Left ventricle myocardium inferior (tissue), 1 donor: ENCODE measurements at regions not wholly inside any gene's neighbourhood (a gene's known extent, or its start where the extent isn't known, plus 50 kb on each side); places are given as distances from the start of the nearest gene placed in this dataset.

Source experiments
- DNase-seq: peaks from one replicate; pipeline ENCODE4 v3.0.0-alpha.2; 2020
- H3K27ac ChIP-seq: fragments of 200-600 bp; replicated peaks from 2 replicates; pipeline ENCODE4 v1.8.0; 2021
- H3K27me3 ChIP-seq: fragments of 200-600 bp; 2 replicates; pipeline ENCODE4 v1.8.0; 2021; ENCODE audit warnings: low read depth
- H3K36me3 ChIP-seq: fragments of 200-600 bp; 2 replicates; pipeline ENCODE4 v1.8.0; 2021
- H3K4me1 ChIP-seq: fragments of 200-600 bp; 2 replicates; pipeline ENCODE4 v1.8.0; 2021
- H3K4me3 ChIP-seq: fragments of 200-600 bp; 2 replicates; pipeline ENCODE4 v1.8.0; 2021; ENCODE audit warnings: mild to moderate bottlenecking, moderate library complexity
- H3K9me3 ChIP-seq: fragments of 200-600 bp; replicated peaks from 2 replicates; pipeline ENCODE4 v1.8.0; 2021
- CTCF ChIP-seq: fragments of 200-600 bp; IDR thresholded peaks from 2 replicates; pipeline ENCODE4 v1.8.0; 2021; ENCODE audit warnings: antibody characterized with exemption, mild to moderate bottlenecking, borderline replicate concordance
- intact Hi-C: fragments of 100-400 bp; cut with micrococcal nuclease; formaldehyde crosslinking; loops from one replicate; pipeline ENCODE4 v1.11.0; 2022
- donor health status: DM: no; HTN: yes; CAD: no; lungs with severe emphysema.

DNA sequence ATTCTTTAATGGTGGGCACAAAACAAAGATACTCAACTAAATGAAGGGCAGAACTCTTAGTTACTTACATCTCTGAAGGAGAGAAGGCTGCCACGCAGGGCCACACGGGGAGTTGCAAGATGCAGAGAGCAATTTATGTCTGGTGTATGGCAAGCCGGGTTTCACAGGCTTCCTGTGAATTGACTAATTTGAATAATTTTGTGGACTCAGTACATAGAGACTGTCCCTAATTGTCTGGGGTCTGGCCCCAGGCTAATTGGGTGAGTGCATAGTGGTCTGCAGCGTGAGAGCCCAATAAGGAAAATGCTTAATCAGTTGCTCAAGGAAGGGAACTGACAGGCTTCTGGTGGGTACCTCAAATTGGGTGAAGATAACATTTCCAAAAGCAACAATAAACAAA, 205.7 kb downstream of the OTOR start:
- no peaks in the 10 kb centered on the region for H3K4me1 ChIP-seq

DNA sequence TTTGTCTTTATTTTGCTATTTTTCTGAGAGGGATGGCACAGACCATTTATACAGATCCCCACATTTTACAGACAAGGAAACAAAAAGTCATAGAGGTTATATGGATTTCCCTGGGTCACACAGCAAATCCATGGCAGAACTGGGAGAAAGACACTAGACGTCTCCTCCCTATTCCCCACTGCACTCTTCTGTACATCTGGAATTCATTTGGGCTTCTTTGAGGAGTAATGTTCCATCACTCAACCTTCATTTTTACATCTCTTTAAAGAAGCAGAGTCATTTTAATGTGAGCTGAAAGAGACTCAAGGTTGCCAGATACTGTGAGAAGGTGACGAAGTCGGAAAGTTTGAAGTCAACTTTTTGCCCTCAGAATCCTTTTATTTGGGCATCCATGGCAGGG, 207.3 kb downstream of the OTOR start:
- Histone ChIP-seq H3K9me3 (peaks cover 6% of the 10 kb centered on the region), H3K4me1 (no peaks in the 10 kb centered on the region), H3K4me3 (no peak overlapping the region), H3K27me3 (no peaks in the 10 kb centered on the region), H3K27ac (no peak overlapping the region), H3K36me3 (no peaks in the 10 kb centered on the region)
- no peak for TF ChIP-seq CTCF
- intact Hi-C loops = no loop called here
- no peak for DNase-seq

More for the DNA sequence above, 205.7 kb downstream of the OTOR start:
- H3K27me3 ChIP-seq = no peaks in the 10 kb centered on the region
- DNase-seq = no peak
- intact Hi-C loops = no loop called here
- H3K36me3 ChIP-seq = no peaks in the 10 kb centered on the region
- TF ChIP-seq CTCF = no peak
- H3K9me3 ChIP-seq = peaks cover 22% of the 10 kb centered on the region
- H3K27ac ChIP-seq = no peak overlapping the region
- no peak overlapping the region for H3K4me3 ChIP-seq

GRCh38 chr20:16955971-16956370, 207.8 kb downstream of the OTOR start:
- Histone ChIP-seq H3K9me3 (peaks cover under 1% of the 10 kb centered on the region), H3K36me3 (no peaks in the 10 kb centered on the region), H3K4me3 (no peak overlapping the region), H3K27ac (no peak overlapping the region), H3K4me1 (no peaks in the 10 kb centered on the region), H3K27me3 (no peaks in the 10 kb centered on the region)
- intact Hi-C loops = no loop called here
- TF ChIP-seq CTCF = no peak
- no peak for DNase-seq

DNA sequence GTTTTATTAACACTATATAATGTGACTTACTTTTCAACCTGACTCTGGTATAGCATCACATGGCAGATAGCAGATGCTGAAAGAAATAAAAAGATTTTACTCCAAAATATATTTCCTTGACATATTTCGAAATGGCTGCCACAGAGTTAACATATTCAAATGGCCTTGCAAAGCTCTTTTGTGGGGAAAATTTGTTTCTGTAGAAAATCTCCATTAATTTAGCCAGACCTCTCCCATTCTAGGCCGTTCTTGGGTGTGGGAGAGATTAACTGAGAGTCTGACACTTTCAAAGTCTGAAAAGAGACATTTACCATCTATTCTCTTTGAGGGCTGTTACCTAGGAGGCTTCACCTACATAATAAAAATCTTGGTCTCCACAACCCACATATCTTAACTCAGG, 217.2 kb downstream of the OTOR start:
- intact Hi-C loops = no loop called here
- H3K27me3 ChIP-seq = no peaks in the 10 kb centered on the region
- no peak for DNase-seq
- no peak overlapping the region for H3K4me3 ChIP-seq
- no peak overlapping the region for H3K27ac ChIP-seq
- no peaks in the 10 kb centered on the region for H3K4me1 ChIP-seq
- H3K9me3 ChIP-seq = peaks cover 4% of the 10 kb centered on the region
- TF ChIP-seq CTCF = no peak
- no peaks in the 10 kb centered on the region for H3K36me3 ChIP-seq

GRCh38 chr20:16966276-16966880, 218.2 kb downstream of the OTOR start:
- H3K27me3 ChIP-seq = no peaks in the 10 kb centered on the region
- no peak for DNase-seq
- peaks cover under 1% of the 10 kb centered on the region for H3K9me3 ChIP-seq
- H3K4me1 ChIP-seq = no peaks in the 10 kb centered on the region
- H3K4me3 ChIP-seq = no peak overlapping the region
- no peak for TF ChIP-seq CTCF
- no peaks in the 10 kb centered on the region for H3K36me3 ChIP-seq
- no peak overlapping the region for H3K27ac ChIP-seq
- intact Hi-C loops = no loop called here

DNA sequence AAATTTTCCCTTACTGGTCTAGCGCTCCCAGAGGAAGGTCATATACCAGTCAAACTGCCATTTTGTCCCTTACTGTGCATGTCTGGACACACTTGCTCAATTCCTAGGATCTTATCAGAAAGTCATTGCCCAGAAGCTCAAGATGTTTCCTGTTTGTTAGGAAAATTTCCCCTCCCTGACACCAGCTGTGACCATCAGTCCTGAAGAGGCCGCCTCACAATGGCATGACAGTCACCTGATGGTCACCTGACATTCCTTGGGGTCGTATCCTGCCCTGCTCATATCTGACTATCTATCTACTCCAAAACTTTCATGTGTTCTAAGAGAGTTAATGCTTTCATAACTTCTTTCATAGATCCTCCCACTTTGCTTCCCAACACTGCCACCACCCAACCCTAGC, 219.9 kb downstream of the OTOR start:
- Histone ChIP-seq H3K36me3 (no peaks in the 10 kb centered on the region), H3K4me3 (no peak overlapping the region), H3K4me1 (no peaks in the 10 kb centered on the region), H3K27ac (no peak overlapping the region), H3K9me3 (no peaks in the 10 kb centered on the region), H3K27me3 (no peaks in the 10 kb centered on the region)
- no peak for DNase-seq
- intact Hi-C loops = no loop called here
- no peak for TF ChIP-seq CTCF
